GM21367 (cell line): ENCODE measurements at regions not wholly inside any gene's neighbourhood (a gene's known extent, or its start where the extent isn't known, plus 50 kb on each side); places are given as distances from the start of the nearest gene placed in this dataset.
"Not testable (repeated sequence)": the region's sequence is repeated elsewhere in the genome, so short reads cannot be mapped to it uniquely, and the experiment has no call there.

Experiments
- ATAC-seq: cut with Tn5 transposase; IDR thresholded peaks from one replicate; pipeline ENCODE4 v1.9.1; 2021; ENCODE audit not compliant: unreplicated experiment

- ATAC-seq: no peak
Measured at GRCh38 chrX:130550351-130550750, 148.6 kb downstream of the RBMX2 start.

- peak; percentile 78 for ATAC-seq
Measured at GRCh38 chrX:130552444-130553073, 150.8 kb downstream of the RBMX2 start.

GRCh38 chrX:130555341-130555740, 153.6 kb downstream of the RBMX2 start:
- ATAC-seq: no peak

GRCh38 chrX:130555757-130556156, 154.0 kb downstream of the RBMX2 start:
- no peak for ATAC-seq

GRCh38 chrX:130556951-130557350, 155.2 kb downstream of the RBMX2 start:
- no peak for ATAC-seq

- no peak for ATAC-seq
Measured at GRCh38 chrX:130560544-130560943, 158.8 kb downstream of the RBMX2 start.

- ATAC-seq: no peak
Measured at GRCh38 chrX:130561930-130562329, 160.1 kb downstream of the RBMX2 start.

- ATAC-seq: no peak
Measured at GRCh38 chrX:130563476-130563875, 161.7 kb downstream of the RBMX2 start.

- ATAC-seq: no peak
Measured at GRCh38 chrX:130566028-130566683, 164.4 kb downstream of the RBMX2 start.

- ATAC-seq: not testable (repeated sequence)
Measured at GRCh38 chrX:130573030-130573429, 171.2 kb downstream of the RBMX2 start.
